Osteocyte (in vitro differentiated cells): ENCODE measurements at regions not wholly inside any gene's neighbourhood (a gene's known extent, or its start where the extent isn't known, plus 50 kb on each side); places are given as distances from the start of the nearest gene placed in this dataset.
"Not testable (repeated sequence)": the region's sequence is repeated elsewhere in the genome, so short reads cannot be mapped to it uniquely, and the experiment has no call there.

Source experiments
- DNase-seq: peaks from one replicate; pipeline ENCODE4 v3.0.0; 2021; ENCODE audit warnings: mixed read lengths; ENCODE audit not compliant: unreplicated experiment; ENCODE audit errors: extremely low spot score
- H3K27ac Mint-ChIP-seq: one replicate; pipeline ENCODE4 v1.8.0; 2021; ENCODE audit warnings: mild to moderate bottlenecking, mixed read lengths; ENCODE audit not compliant: unreplicated experiment
- H3K27me3 Mint-ChIP-seq: one replicate; pipeline ENCODE4 v1.8.0; 2021; ENCODE audit warnings: mixed read lengths; ENCODE audit not compliant: unreplicated experiment
- H3K36me3 Mint-ChIP-seq: one replicate; pipeline ENCODE4 v1.8.0; 2021; ENCODE audit warnings: mixed read lengths; ENCODE audit not compliant: unreplicated experiment
- H3K4me1 Mint-ChIP-seq: one replicate; pipeline ENCODE4 v1.8.0; 2021; ENCODE audit warnings: mixed read lengths; ENCODE audit not compliant: unreplicated experiment
- H3K4me3 Mint-ChIP-seq: one replicate; pipeline ENCODE4 v1.8.0; 2021; ENCODE audit warnings: mild to moderate bottlenecking, moderate library complexity, mixed read lengths; ENCODE audit not compliant: unreplicated experiment
- H3K9me3 Mint-ChIP-seq: one replicate; pipeline ENCODE4 v1.8.0; 2021; ENCODE audit warnings: mixed read lengths; ENCODE audit not compliant: unreplicated experiment
- TF ChIP-seq, protein P1 (sequence below): fragments of 200-600 bp; sonication (generic); IDR thresholded peaks from 2 replicates; pipeline ENCODE4 v1.5.0; 2021; ENCODE audit warnings: antibody characterized with exemption, mild to moderate bottlenecking, moderate library complexity

DNA sequence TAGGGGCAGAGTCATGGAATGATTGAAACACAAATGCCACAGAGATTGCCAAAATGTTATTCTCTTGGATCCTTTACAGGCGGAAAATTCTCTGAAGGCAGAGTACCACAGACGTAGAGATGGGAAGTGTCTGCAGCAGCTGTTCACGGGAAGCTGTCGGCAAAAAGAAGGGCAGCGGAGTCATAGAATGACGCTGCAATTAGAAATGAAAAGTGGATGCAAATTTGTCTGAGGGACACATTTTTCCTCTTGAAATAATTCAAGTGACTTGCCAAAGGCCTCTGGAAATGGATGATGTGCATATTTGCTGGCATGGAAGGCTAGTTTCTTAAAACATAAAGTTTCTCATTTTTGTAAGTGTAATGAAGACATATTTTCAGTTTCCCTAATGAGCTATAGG, 77.5 kb upstream of the PLD5 start:
- no peak for DNase-seq
- Mint-ChIP-seq H3K36me3 (no peaks in the 10 kb centered on the region), H3K9me3 (peaks cover 25% of the 10 kb centered on the region), H3K27me3 (no peaks in the 10 kb centered on the region), H3K4me3 (no peak overlapping the region), H3K4me1 (no peaks in the 10 kb centered on the region), H3K27ac (no peak overlapping the region)
- TF ChIP-seq, protein P1, sequence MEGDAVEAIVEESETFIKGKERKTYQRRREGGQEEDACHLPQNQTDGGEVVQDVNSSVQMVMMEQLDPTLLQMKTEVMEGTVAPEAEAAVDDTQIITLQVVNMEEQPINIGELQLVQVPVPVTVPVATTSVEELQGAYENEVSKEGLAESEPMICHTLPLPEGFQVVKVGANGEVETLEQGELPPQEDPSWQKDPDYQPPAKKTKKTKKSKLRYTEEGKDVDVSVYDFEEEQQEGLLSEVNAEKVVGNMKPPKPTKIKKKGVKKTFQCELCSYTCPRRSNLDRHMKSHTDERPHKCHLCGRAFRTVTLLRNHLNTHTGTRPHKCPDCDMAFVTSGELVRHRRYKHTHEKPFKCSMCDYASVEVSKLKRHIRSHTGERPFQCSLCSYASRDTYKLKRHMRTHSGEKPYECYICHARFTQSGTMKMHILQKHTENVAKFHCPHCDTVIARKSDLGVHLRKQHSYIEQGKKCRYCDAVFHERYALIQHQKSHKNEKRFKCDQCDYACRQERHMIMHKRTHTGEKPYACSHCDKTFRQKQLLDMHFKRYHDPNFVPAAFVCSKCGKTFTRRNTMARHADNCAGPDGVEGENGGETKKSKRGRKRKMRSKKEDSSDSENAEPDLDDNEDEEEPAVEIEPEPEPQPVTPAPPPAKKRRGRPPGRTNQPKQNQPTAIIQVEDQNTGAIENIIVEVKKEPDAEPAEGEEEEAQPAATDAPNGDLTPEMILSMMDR, result no peak

DNA sequence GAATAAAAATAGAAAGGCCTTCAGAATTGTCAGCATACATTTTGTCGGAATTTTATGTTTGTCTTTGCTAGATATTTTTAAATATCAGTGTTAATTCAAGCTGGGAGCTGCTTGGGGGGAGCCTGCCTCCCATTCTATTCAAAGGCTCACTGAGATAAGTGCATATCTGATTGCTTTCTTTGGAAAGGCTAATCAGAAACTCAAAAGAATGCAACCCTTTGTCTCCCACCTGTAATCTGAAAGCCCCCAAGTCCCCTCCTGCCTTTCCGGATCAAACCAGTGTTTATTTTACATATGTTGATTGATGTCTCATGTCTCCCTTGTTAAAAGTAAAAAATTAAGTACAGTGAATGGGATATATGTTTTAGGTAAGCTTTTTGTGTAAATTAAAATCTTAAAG, 69.3 kb upstream of the PLD5 start:
- H3K27me3 Mint-ChIP-seq, DNase-seq, H3K27ac Mint-ChIP-seq, H3K4me3 Mint-ChIP-seq, H3K36me3 Mint-ChIP-seq, H3K4me1 Mint-ChIP-seq: not testable (repeated sequence)
- H3K9me3 Mint-ChIP-seq, result peaks cover 26% of the 10 kb centered on the region

DNA sequence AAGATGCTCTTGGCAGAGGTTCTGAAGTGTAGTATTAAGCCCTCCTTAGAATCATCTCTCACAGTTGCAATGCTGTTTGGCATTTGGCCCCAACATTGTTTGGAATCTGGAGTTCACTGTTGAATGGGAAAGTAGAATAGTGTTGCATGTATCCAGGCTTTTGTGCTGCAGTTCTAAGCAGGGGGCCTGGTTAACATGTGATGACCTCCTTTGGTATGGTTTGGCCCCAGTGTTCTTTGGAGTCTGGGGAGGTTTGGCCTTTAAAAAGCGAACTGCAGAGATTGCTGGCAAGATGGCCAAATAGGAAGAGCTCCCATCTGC, 61.8 kb upstream of the PLD5 start:
- Mint-ChIP-seq H3K4me3 (no peak overlapping the region), H3K4me1 (no peaks in the 10 kb centered on the region), H3K36me3 (no peaks in the 10 kb centered on the region), H3K27ac (no peak overlapping the region), H3K27me3 (no peaks in the 10 kb centered on the region), H3K9me3 (peaks cover 27% of the 10 kb centered on the region)
- TF ChIP-seq, protein P1, result no peak
- no peak for DNase-seq

DNA sequence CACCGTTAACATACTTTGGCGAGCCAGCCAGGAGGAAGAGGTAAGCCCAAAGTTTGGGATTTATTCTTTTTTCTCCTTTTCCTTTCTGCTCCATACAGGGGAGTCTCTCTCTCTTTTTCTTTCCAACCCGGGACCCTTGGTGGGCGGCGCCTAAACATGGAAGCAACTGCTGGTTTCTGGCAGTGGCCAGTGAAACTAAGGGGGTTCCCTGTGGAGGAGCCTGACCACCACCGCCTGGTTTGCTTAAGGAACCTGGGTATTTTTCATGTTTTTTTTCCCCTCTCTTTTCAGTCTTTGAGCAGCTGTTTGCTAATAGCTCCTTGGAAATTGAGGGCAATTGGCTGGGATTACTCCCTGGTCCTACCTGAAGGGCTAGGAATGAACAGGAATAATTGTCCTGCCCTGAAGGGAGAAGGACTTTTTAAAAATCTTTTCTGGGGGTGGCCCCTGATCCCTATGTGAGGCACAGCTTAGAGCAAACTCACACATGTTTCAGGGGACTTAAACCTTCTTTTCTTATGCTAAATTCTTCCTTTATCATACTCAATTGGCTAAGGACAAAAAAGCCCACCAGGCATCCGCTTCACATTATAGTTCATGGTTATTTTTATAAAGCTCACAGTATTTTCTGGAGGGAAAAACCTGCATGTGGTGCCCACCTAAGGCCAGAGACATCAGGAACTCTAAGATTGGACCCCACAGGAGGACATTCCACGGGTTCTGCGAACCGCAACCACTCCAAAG, 61.3 kb upstream of the PLD5 start:
- Mint-ChIP-seq H3K27ac (no peak overlapping the region), H3K9me3 (peaks cover 27% of the 10 kb centered on the region), H3K4me3 (no peak overlapping the region), H3K4me1 (no peaks in the 10 kb centered on the region), H3K27me3 (no peaks in the 10 kb centered on the region), H3K36me3 (no peaks in the 10 kb centered on the region)
- TF ChIP-seq, protein P1, result no peak
- no peak for DNase-seq

DNA sequence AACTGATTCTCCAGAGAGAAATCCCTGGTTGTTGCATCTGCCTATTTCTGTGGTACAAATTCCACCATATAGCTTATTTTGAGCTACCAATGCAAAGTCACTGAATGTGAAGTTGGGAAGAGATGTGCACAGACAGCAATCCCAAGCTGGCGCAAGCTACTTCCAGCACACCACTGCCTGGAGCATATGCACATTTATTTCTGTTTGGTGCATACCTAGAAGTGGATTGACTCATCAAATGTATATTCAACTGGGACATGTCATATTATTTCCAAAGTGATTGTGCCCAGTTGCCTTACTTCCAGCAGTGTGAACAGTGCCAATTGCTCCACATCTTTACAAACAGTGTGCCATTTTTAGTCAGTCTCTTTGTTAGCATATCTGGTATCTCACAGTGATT, 58.2 kb upstream of the PLD5 start:
- no peak overlapping the region for H3K27ac Mint-ChIP-seq
- H3K4me1 Mint-ChIP-seq, result no peaks in the 10 kb centered on the region
- H3K4me3 Mint-ChIP-seq, result no peak overlapping the region
- no peaks in the 10 kb centered on the region for H3K36me3 Mint-ChIP-seq
- H3K9me3 Mint-ChIP-seq, result peaks cover 17% of the 10 kb centered on the region
- DNase-seq, result no peak
- H3K27me3 Mint-ChIP-seq, result no peaks in the 10 kb centered on the region
- TF ChIP-seq, protein P1, result no peak
